OCI-LY3 (cell line): ENCODE measurements at regions not wholly inside any gene's neighbourhood (a gene's known extent, or its start where the extent isn't known, plus 50 kb on each side); places are given as distances from the start of the nearest gene placed in this dataset.

Experiments used
- CTCF ChIP-seq: fragments of 200-600, 300-600 bp; sonication (generic); IDR thresholded peaks from 2 replicates; pipeline ENCODE4 v1.5.1; 2014; ENCODE audit warnings: antibody characterized with exemption, low read length, low read depth
- EZH2phosphoT487 ChIP-seq: fragments of 200-600 bp; shearing (Covaris generic); IDR thresholded peaks from 2 replicates; pipeline ENCODE4 v1.6.1; 2018; ENCODE audit warnings: antibody characterized with exemption, mixed run types, low read depth

- TF ChIP-seq CTCF, result no peak
- TF ChIP-seq EZH2phosphoT487, result no peak
Observed at GRCh38 chr10:85231534-85232270, 903.3 kb downstream of the CCSER2 start.
